Spleen (tissue), 11 donors: ENCODE measurements at regions not wholly inside any gene's neighbourhood (a gene's known extent, or its start where the extent isn't known, plus 50 kb on each side); places are given as distances from the start of the nearest gene placed in this dataset.

Experiments
- DNase-seq: peaks from one replicate; pipeline ENCODE4 v3.0.0-alpha.2; 2020
- H3K27ac ChIP-seq, 8 donors: fragments of 200-600 bp; sonication (generic) in 7 of 8; 1 replicate in 4 of 8; 2 replicates in 4 of 8; pipeline versions ENCODE4 v1.5.0 to v1.8.0; 2016 to 2021; ENCODE audit warnings: inconsistent platforms in 4 of 8, mild to moderate bottlenecking in 4 of 8, moderate library complexity in 1 of 8
- H3K27me3 ChIP-seq, 7 donors: fragments of 200-600 bp; sonication (generic) in 6 of 7; replicated peaks in 1 of 7; 1 replicate in 4 of 7; 2 replicates in 3 of 7; pipeline versions ENCODE4 v1.5.0 to v1.8.0; 2016 to 2021; ENCODE audit warnings: inconsistent platforms in 3 of 7, mild to moderate bottlenecking in 1 of 7
- H3K36me3 ChIP-seq, 6 donors: fragments of 200-600 bp; sonication (generic) in 5 of 6; 1 replicate in 4 of 6; 2 replicates in 2 of 6; pipeline versions ENCODE4 v1.5.0 to v1.8.0; 2016 to 2021; ENCODE audit warnings: inconsistent platforms in 2 of 6
- H3K4me1 ChIP-seq, 6 donors: fragments of 200-600 bp; sonication (generic) in 5 of 6; 1 replicate in 3 of 6; 2 replicates in 3 of 6; pipeline versions ENCODE4 v1.5.0 to v1.8.0; 2016 to 2021; ENCODE audit warnings: inconsistent platforms in 3 of 6
- H3K4me3 ChIP-seq, 8 donors: fragments of 200-600 bp; sonication (generic) in 7 of 8; 1 replicate in 4 of 8; 2 replicates in 4 of 8; pipeline versions ENCODE4 v1.5.0 to v1.8.0; 2016 to 2021; ENCODE audit warnings: inconsistent platforms in 4 of 8, mild to moderate bottlenecking in 4 of 8, moderate library complexity in 2 of 8
- H3K9me3 ChIP-seq, 8 donors: fragments of 200-600 bp; sonication (generic) in 7 of 8; 1 replicate in 4 of 8; 2 replicates in 4 of 8; pipeline versions ENCODE4 v1.5.0 to v1.8.0; 2016 to 2021; ENCODE audit warnings: inconsistent platforms in 4 of 8
- CTCF ChIP-seq, 11 experiments: fragments of 200-600 bp in 7 of 11; fragments of 450-650 bp in 4 of 11; sonication (generic) in 4 of 11; IDR thresholded peaks in 8 of 11; conservative IDR thresholded peaks in 3 of 11; 1 replicate in 7 of 11; 2 replicates in 4 of 11; pipeline versions ENCODE4 v1.4.0 to v1.8.0; 2016 to 2021; ENCODE audit warnings: antibody characterized with exemption in 11 of 11, inconsistent platforms in 4 of 11, mild to moderate bottlenecking in 1 of 11
- POLR2A ChIP-seq, 3 donors: fragments of 450-650 bp; IDR thresholded peaks; one replicate each; pipeline ENCODE4 v1.5.1; 2017; ENCODE audit warnings: antibody characterized with exemption in 3 of 3, mild to moderate bottlenecking in 1 of 3
- POLR2AphosphoS5 ChIP-seq, 3 donors: sonication (generic); formaldehyde crosslinking; IDR thresholded peaks; one replicate each; pipeline ENCODE4 v1.5.1; 2017; ENCODE audit warnings: antibody characterized with exemption in 3 of 3
- WGBS, 5 donors: extraction: QIAGEN DNeasy Blood & Tissue Kit in 3 of 5; methylation state at CpG; one replicate each; pipeline versions ENCODE4 v1.1.5 to v1.1.7; 2013 to 2018; 5-methylcytosine and 5-hydroxymethylcytosine counted together
- intact Hi-C: fragments of 100-400 bp; cut with DNase I; formaldehyde crosslinking; loops from one replicate; pipeline ENCODE4 v1.15.0; 2023; ENCODE audit warnings: low total_unique reads
- donor health status: healthy with polysubstance abuse.
- donor health status: DM: no; HTN: no; CAD: no; lungs with moderate emphysema.
- donor health status: DM: no; HTN: no; CAD: no.
- donor health status: Bipolar disorder and iron deficiency.
- donor health status: healthy.
- donor health status: DM: no; HTN: no; CAD: no.
- donor health status: DM: yes; HTN: yes; CAD: no.

DNA sequence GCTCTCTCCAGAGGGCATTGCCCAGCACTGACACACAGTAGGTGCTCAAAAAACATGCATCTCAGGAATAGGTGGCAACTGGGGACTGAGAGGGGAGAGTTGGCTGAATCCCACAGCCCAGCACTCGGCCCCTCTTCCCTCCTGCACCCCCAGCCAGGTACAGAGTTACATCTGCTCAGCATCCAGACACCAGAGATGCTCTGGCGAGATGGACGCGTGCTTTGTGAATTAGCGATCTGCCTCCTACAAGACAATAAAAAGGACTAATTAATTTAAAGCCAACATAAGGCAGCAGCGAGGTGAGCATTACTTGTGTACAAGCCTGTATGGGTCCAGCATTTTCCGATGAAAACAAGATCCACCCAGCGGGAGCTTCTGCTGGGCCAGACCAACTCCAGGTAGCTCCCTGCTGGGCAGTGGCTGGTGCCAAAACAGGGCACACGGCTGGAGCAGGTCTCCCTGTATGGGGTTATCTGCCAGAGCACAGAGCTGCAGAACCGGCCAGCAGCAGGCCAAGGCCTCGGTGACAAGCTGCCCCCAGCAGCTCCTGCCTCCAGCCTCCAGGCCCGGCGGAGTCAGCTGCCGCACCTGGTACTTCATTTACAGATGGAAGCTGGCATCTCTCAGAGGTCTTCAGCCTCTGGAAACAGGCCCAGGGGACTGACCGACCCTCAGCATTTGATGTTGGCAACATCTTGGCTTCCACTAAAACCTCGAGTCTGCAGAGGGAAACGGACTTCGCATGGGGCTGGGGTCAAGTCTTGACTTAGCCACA is 219.7 kb upstream of the SDK2 start:
- 86 to 91% (median 89%) methylated on average over 12 to 18 of the region's 18 CpGs for WGBS, 5 donors
- no peak for DNase-seq
- H3K4me3 ChIP-seq: no peak overlapping the region
- no peak overlapping the region for H3K27ac ChIP-seq
- TF ChIP-seq POLR2A (IDR thresholded peaks at IDR 0.05) (no peak), POLR2AphosphoS5 (IDR thresholded peaks at IDR 0.05) (no peak), CTCF (IDR thresholded peaks at IDR 0.05 in 8 of 11, conservative IDR thresholded peaks at IDR 0.05 in 3 of 11) (no peak)
- intact Hi-C loops: no loop called here
- H3K4me1 ChIP-seq: no peaks in the 10 kb centered on the region
- H3K36me3 ChIP-seq: no peaks in the 10 kb centered on the region
- H3K9me3 ChIP-seq: no peaks in the 10 kb centered on the region
- H3K27me3 ChIP-seq: no peaks in the 10 kb centered on the region

DNA sequence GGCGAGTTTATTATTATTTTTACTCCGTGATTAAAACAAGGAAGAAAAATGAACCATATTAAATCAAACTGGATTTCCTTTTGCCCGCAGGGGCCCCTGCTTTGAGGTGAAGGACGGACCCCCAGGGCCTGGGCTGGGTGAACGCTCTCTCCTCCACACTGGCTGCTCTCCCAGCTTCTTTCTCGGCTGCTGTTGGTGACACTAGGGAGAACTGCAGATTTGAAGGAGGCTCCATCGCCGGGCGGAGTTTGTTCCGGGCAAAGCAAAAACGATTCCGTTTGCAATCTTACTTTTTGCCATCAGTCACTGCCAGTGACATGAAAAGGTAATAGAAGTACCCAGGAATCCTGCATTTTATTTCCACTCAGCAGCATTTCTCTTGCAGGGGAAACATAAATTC is 221.6 kb upstream of the SDK2 start:
- Histone ChIP-seq H3K4me3 (no peak overlapping the region), H3K27ac (no peak overlapping the region), H3K9me3 (no peaks in the 10 kb centered on the region), H3K27me3 (no peaks in the 10 kb centered on the region), H3K36me3 (no peaks in the 10 kb centered on the region), H3K4me1 (no peaks in the 10 kb centered on the region)
- intact Hi-C loops: no loop called here
- DNase-seq: no peak
- TF ChIP-seq POLR2AphosphoS5 (IDR thresholded peaks at IDR 0.05): no peak
- TF ChIP-seq CTCF (IDR thresholded peaks at IDR 0.05 in 8 of 11, conservative IDR thresholded peaks at IDR 0.05 in 3 of 11): no peak
- TF ChIP-seq POLR2A (IDR thresholded peaks at IDR 0.05): no peak
- 77 to 85% (median 81%) methylated on average over 12 of the region's 12 CpGs for WGBS, 5 donors

GRCh38 chr17:73867056-73867455 is 222.8 kb upstream of the SDK2 start:
- intact Hi-C loops: no loop called here
- no peaks in the 10 kb centered on the region for H3K4me1 ChIP-seq
- TF ChIP-seq POLR2AphosphoS5 (IDR thresholded peaks at IDR 0.05) (no peak), POLR2A (IDR thresholded peaks at IDR 0.05) (no peak), CTCF (IDR thresholded peaks at IDR 0.05 in 8 of 11, conservative IDR thresholded peaks at IDR 0.05 in 3 of 11) (no peak)
- WGBS, 5 donors: 63 to 77% (median 70%) methylated on average over 12 of the region's 12 CpGs
- no peak overlapping the region for H3K4me3 ChIP-seq
- no peaks in the 10 kb centered on the region for H3K9me3 ChIP-seq
- no peaks in the 10 kb centered on the region for H3K36me3 ChIP-seq
- H3K27me3 ChIP-seq: no peaks in the 10 kb centered on the region
- H3K27ac ChIP-seq: no peak overlapping the region
- no peak for DNase-seq

DNA sequence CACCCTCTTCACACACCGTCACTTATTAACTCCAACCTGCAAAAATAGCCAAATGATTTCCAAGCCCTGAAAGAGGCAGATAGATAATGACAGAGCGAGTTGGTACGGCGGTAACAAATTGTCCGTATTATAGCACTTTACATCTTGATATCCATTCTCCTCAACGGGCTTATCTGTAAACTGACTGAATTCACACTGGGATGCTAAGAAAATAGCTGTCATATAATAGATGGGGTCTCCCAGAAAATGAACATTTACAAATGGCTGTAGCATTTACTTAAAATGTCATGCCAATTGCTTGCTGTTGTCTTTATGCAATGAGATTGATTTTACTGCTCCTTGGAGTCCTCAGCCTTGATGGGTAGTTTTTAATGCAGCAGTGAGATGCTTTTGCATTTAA is 225.8 kb upstream of the SDK2 start:
- DNase-seq: no peak
- H3K27ac ChIP-seq: no peak overlapping the region
- H3K4me1 ChIP-seq: peaks cover 0 to 7% (median 2%) of the 10 kb centered on the region in 6 donors
- no peaks in the 10 kb centered on the region for H3K9me3 ChIP-seq
- no peaks in the 10 kb centered on the region for H3K27me3 ChIP-seq
- H3K36me3 ChIP-seq: no peaks in the 10 kb centered on the region
- H3K4me3 ChIP-seq: no peak overlapping the region
- WGBS, 5 donors: 85 to 92% (median 90%) methylated on average over 6 of the region's 6 CpGs
- TF ChIP-seq CTCF (IDR thresholded peaks at IDR 0.05 in 8 of 11, conservative IDR thresholded peaks at IDR 0.05 in 3 of 11): no peak
- intact Hi-C loops: no loop called here
